GM19372 (cell line): ENCODE measurements at regions not wholly inside any gene's neighbourhood (a gene's known extent, or its start where the extent isn't known, plus 50 kb on each side); places are given as distances from the start of the nearest gene placed in this dataset.

Experiments used
- ATAC-seq: cut with Tn5 transposase; IDR thresholded peaks from one replicate; pipeline ENCODE4 v1.9.1; 2021; ENCODE audit warnings: mild to moderate bottlenecking, low read depth, moderate library complexity; ENCODE audit not compliant: unreplicated experiment

- no peak for ATAC-seq
Measured at GRCh38 chr10:3866332-3866731, 81.3 kb upstream of the KLF6 start.

- no peak for ATAC-seq
Measured at GRCh38 chr10:3865565-3865964, 80.6 kb upstream of the KLF6 start.

GRCh38 chr10:3861795-3862194, 76.8 kb upstream of the KLF6 start:
- ATAC-seq, result no peak

DNA sequence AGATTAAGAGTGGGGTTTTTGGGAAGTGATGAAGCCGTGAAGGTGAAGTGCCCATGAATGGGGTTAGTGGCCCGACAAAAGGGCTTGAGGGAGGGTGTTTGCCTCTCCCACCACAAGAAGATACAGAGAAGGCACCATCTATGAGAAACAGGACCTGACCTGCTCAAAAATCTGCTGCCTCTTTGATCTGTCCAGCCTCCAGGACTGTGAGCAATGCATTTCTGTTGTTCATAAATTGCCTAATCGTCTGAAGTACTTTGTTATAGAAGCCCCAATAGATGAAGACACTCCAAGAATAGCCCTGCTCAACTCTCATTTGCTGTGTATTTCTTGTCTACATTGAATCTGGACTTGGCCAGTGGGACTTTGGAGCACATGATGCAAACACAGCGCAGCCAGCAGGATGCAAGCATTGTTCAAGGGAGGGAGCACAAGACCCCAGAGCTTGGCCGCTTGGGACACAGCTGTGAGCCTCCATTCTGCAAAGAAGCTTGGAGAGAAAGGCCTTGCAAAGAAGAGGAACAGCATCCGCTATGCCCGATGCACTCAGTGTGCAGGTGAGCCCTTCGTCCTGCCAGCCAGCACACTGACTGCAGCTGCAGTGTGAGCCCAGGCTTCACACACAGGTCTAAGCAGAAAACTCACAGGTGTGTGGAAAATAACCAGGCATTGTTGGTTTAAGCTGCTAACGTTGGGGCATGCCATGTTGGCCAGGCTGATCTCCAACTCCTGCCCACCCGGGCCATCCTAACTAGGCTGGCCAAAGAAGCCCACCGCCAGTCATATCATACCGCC, 73.2 kb upstream of the KLF6 start:
- ATAC-seq, result no peak

DNA sequence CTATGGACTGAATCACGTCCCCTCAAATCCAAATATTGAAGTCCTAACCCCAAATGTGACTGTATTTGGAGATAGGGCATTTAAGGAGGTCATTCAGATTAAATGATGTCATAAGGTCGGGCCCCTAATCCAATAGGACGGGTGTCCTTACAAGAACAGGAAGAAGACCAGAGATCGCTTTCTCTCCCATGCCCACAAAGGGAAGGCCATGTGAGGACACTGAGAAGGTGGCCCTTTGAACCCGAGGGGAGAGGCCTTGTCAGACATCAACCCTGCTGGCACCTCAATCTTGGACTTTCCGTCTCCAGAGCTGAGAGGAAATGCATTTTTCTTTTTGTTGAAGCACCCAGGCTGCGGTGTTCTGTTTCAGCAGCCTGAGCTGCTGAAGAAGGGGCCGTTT, 72.3 kb upstream of the KLF6 start:
- no peak for ATAC-seq

- ATAC-seq, result no peak
Measured at GRCh38 chr10:3856593-3856992, 71.6 kb upstream of the KLF6 start.

GRCh38 chr10:3853547-3854303, 68.7 kb upstream of the KLF6 start:
- no peak for ATAC-seq

DNA sequence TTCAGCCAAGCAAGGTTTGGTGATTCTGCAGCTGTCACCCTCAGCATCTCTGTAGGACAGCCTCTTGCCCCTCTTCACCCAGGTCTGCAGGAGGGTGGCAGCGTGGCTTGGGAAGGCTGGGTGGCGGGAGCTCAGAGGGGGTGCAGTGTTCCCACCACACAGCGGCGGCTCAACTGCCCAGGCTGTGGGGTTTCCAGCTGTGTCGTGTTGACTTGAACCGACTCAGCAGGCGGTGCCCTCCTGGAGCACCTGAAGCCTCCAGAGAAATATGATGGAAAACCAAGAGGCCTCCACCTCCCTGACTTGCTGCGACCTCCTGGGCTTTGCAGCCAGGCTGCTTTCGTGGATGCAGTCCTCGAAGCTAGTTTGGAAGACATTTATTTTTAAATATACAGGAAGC, 68.0 kb upstream of the KLF6 start:
- no peak for ATAC-seq

GRCh38 chr10:3852147-3852904, 67.3 kb upstream of the KLF6 start:
- ATAC-seq, result peak; percentile 83

DNA sequence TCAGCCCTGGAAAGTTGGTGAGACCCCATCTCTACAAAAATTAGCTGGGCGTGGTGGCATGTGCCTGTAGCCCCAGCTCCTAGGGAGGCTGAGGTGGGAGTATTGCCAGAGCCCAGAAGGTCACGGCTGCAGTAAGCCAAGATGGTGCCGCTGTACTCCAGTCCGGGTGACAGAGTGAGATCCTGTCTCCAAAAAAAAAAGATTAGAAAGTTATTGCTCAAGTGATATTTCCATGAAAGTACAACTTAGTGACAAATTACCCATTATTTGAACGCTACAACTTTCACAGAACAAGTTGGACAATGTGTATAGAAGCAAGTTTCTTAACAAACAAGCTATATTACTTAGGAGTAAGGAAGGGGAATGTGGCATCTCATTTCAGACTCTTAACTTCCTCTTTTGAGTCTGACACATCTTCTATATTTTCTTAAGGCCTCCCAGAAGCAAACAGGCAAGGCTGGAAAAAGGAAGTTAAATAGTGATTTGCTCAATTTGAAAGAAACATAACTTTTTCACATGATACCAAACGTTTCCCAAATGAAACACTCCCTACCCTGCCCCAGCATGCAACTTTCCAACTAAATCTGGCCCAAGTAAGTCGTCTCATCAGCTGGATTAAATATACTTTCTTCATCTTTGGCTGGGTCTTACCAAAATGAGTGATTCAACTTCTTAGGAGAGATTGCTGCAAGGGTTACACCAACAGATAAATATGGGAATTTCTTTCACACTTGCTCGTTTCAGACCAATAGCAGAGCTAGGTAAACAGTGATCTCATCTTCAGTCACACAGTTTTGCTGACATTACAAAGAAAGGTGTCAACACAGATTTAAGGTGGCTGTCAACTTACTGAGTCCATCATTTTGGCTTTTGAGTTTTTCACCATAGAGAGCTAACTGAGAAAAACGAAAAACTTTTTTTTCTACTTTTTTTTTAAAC, 66.3 kb upstream of the KLF6 start:
- peak; percentile 34 for ATAC-seq

DNA sequence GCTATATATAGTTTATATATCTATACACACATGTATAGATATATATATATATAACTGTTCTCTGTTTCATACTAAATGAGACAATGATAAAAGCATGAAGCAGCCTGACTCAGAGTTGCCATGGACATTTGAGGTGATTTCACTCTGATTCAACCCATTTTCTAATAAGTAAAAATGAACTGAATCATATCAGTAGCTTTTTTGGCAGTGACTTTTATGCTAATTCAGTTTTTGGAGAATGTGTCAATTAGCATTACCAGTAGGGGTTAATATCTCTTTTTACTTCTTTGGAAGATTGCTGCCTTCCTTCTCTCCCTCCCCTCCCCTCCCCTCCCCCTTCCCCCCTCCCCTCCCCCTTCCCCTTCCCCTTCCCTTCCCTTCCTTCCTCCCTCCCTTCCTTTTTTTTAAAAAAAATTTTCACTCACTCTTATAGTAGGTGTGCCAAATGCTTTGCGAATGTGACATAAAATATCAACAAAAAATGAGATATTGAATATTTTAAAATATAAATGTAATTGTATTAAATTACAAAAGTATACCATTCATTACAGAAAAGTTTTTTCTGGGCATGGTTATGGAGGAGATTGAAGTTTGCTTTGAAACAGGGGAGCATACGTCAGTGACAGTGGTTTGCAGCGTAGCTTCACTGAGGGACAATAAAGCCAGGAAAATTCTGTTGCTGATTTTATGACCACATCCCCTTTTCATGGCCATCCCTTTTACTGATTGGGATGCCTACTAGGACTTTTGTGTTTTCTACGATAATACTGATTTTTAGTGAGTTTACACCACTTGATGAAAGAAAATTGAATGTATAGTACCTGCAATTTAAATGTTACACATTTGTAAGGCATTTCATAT, 64.0 kb upstream of the KLF6 start:
- ATAC-seq, result no peak

DNA sequence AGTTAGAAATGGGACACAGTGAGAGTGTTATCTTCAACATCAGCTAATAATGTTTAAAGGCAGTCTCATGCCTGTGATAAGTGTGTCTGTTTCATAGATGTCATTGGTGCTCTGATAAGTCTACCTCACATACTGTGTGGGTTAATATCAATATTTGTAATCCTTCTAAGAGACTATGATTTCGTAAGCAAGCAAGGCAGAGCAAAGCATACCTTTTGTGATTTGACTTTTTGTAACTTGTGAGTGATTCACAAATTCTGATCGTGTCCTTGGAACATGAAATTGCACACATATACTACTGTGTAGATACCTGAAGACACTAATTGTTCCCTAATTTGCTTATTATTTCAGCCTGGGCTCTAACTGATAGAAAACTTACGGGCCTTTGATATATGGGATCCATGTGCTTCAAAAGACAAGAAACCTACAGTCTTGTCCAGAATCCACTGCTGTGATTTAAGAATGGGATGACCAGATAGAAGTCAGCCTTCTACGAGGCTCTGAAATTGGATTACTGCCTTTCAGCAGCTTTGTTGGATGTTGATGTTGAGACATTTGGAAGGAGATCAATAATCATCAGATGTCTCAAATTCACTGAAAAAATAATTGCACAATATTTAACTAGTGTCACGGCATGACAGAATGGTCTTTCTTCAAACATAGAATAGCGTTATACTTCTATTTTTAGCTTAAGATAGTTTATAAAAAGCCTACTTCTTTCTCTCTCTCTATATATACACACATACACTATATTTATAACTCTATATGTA, 63.2 kb upstream of the KLF6 start:
- no peak for ATAC-seq

DNA sequence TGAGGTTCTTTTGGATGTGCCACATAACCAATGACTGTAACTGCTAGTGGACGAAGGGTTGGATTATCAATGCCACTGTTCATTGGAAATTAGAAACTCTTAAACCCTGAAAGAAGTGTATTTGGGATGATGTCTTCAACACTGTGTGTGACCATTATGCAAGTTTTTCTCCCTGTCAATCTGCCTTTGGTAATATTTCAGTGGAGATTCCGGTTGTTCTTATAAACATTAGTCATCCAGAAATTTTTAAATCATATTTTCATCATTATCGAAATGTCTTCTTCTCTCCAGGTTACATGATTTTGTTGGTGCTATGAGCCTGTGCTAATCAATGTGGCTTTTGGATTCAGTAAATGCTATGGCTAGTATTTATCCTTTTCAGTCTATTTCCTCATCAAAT, 61.7 kb upstream of the KLF6 start:
- no peak for ATAC-seq

DNA sequence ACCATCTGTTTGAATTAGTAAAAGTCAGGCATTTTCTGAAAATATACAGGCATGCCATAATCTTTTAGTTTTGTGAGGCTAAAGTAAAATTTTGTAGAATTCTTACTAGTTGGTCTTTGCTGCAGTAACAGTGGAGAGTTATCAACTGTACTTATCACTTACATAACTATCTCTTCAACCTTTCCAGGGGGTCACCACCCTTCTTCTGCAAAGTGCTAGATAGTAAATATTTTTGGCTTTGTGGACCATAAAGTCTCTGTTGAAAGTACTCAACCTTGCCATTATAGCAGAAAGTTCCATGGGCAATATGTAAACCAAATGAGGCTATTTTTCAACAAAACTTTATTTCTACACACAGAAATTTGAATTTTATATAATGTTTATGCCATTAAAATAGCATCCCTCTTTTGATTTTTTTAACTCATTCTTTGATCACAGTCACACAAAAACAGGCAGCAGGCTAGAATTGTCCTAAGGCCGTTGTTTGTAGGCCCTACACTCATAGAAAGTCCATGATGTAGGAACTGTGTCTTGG, 59.5 kb upstream of the KLF6 start:
- no peak for ATAC-seq

- no peak for ATAC-seq
Measured at GRCh38 chr10:3838460-3839437, 53.7 kb upstream of the KLF6 start.

DNA sequence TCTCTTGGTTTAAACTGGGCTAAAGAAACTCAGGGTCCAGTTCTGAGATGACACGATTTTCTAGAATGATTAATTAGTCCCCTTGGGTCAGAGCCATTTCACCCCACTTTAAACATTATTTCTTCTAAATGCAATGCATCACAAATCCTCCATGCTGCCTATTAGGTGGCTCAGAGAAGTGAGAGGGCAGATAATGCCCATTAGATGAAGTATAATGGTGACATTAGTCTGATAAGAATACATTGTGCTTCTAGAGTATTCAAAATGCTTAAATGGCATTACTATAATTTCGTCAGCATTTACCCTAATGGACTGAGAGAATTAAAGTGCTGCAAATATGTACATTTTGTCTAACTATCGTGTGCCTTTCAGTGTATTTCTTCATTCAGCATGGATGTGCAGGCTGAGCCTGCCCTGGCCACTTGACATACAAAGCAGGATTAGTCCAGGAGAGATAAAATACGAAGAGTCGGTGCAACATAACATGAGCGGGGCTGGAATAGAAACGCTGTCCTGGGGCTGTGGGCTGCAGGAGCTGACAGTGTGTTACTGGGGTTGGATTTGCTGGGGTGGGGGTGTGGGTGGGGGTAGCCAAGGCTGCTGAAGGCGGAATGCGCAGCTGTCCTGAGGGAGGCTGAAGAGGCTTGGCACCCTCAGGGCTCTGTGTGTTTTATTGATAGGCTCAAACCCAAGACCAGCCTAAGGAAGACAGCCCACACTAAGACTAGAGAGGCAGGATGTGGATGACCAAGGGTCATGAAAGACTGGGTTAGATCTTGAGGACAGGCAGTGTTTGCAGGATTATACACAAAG, 52.8 kb upstream of the KLF6 start:
- no peak for ATAC-seq
